ENCODE measurements at regions not wholly inside any gene's neighbourhood (a gene's known extent, or its start where the extent isn't known, plus 50 kb on each side); places are given as distances from the start of the nearest gene placed in this dataset.
A peak's percentile ranks its signal among the peaks of the same experiment; 100 is the strongest.

- TF ChIP-seq CTCF (IDR thresholded peaks at IDR 0.05): no peak
- Histone ChIP-seq H3K4me1 (no peaks in the 10 kb centered on the region), H3K27ac (no peak overlapping the region), H3K27me3 (no peaks in the 10 kb centered on the region), H3K36me3 (no peaks in the 10 kb centered on the region), H3K9me3 (no peaks in the 10 kb centered on the region), H3K4me3 (no peak overlapping the region)
- no peak for DNase-seq (ENCODE audit: low spot score)
These were observed 76.9 kb upstream of the MAFB start for GRCh38 chr20:40765814-40766480.

- Histone ChIP-seq H3K27ac (no peak overlapping the region), H3K36me3 (no peaks in the 10 kb centered on the region), H3K27me3 (no peaks in the 10 kb centered on the region), H3K9me3 (no peaks in the 10 kb centered on the region), H3K4me1 (no peaks in the 10 kb centered on the region), H3K4me3 (no peak overlapping the region)
- TF ChIP-seq CTCF (IDR thresholded peaks at IDR 0.05): no peak
- peak; percentile 16 for DNase-seq (ENCODE audit: low spot score)
These were observed 78.0 kb upstream of the MAFB start for GRCh38 chr20:40766790-40767614.

GRCh38 chr20:40767615-40767924, 78.5 kb upstream of the MAFB start:
- Histone ChIP-seq H3K27ac (no peak overlapping the region), H3K36me3 (no peaks in the 10 kb centered on the region), H3K9me3 (no peaks in the 10 kb centered on the region), H3K4me1 (no peaks in the 10 kb centered on the region), H3K4me3 (no peak overlapping the region), H3K27me3 (no peaks in the 10 kb centered on the region)
- TF ChIP-seq CTCF (IDR thresholded peaks at IDR 0.05): no peak
- DNase-seq (ENCODE audit: low spot score): no peak

GRCh38 chr20:40768105-40768504, 79.1 kb upstream of the MAFB start:
- no peaks in the 10 kb centered on the region for H3K4me1 ChIP-seq
- TF ChIP-seq CTCF (IDR thresholded peaks at IDR 0.05): no peak
- H3K36me3 ChIP-seq: no peaks in the 10 kb centered on the region
- no peak overlapping the region for H3K27ac ChIP-seq
- H3K27me3 ChIP-seq: no peaks in the 10 kb centered on the region
- peak; percentile 21 for DNase-seq (ENCODE audit: low spot score)
- no peaks in the 10 kb centered on the region for H3K9me3 ChIP-seq
- H3K4me3 ChIP-seq: no peak overlapping the region

GRCh38 chr20:40769677-40770285, 80.7 kb upstream of the MAFB start:
- Histone ChIP-seq H3K4me3 (no peak overlapping the region), H3K4me1 (no peaks in the 10 kb centered on the region)
- TF ChIP-seq CTCF (IDR thresholded peaks at IDR 0.05): no peak

More at GRCh38 chr20:40769677-40770285, 80.7 kb upstream of the MAFB start:
- DNase-seq (ENCODE audit: low spot score): no peak
- no peaks in the 10 kb centered on the region for H3K36me3 ChIP-seq
- H3K27ac ChIP-seq: no peak overlapping the region
- no peaks in the 10 kb centered on the region for H3K27me3 ChIP-seq
- no peaks in the 10 kb centered on the region for H3K9me3 ChIP-seq

Measured in right atrium auricular region (tissue), 2 donors.